GM13977 (cell line): ENCODE measurements at regions not wholly inside any gene's neighbourhood (a gene's known extent, or its start where the extent isn't known, plus 50 kb on each side); places are given as distances from the start of the nearest gene placed in this dataset.

ENCODE experiments used
- DNase-seq: peaks from one replicate; pipeline ENCODE4 v3.0.0; 2012; ENCODE audit warnings: low spot score
- CTCF ChIP-seq: IDR thresholded peaks from 2 replicates; pipeline ENCODE4 v1.5.1; 2012; ENCODE audit warnings: mild to moderate bottlenecking, control low read depth; ENCODE audit not compliant: insufficient read depth; ENCODE audit errors: extremely low read depth, missing control alignments
- in situ Hi-C: fragments of 300-500 bp; cut with MboI; formaldehyde crosslinking; loops from one replicate; pipeline ENCODE4 v1.12.0; 2022; ENCODE audit warnings: low sequenced_read_pairs, low pct_unique_long_range_greater_than_20kb, mixed read lengths, inconsistent platforms; ENCODE audit not compliant: unreplicated experiment

DNA sequence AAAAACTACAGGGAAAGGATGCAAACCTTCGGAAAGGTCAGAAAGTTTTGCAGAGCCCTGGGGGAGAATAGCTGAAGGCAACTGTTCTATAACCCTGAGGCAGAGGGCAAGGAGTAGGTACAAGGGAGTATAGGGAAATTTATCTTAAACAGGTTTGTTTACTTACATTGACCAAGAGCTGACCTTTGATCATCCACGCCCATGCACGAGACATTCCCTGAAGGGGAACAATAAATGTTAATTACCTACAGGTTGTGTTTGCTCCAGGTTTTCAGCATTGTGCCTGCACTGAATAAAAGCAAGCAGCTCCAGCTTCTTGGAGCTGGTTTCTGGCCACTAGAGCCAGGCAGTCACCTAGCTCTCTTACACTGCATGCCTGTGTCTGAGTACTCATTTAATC lies 524.5 kb upstream of the TGFBR2 start:
- in situ Hi-C loops: no loop called here
- DNase-seq: no peak
- no peak for TF ChIP-seq CTCF

DNA sequence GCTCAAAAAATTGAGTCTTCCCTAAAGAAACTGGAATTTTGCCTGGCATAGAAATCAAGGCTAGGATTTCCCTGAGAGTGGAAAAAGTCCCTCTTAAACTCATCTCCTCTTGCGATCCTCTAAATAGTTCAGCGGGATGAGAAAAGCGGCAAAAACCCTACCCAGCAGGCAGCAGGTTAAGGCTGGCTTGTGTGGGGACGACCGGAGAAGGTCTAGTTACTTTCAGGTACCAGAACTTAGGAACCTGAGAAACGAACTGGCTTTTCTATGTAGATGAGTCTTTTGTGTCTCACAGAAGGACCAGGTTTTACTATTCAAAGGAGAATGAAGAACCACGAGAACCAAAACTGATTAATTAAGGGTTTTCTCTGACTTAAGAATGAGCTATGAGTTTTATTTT lies 523.7 kb upstream of the TGFBR2 start:
- no peak for TF ChIP-seq CTCF
- DNase-seq: no peak
- in situ Hi-C loops: no loop called here

DNA sequence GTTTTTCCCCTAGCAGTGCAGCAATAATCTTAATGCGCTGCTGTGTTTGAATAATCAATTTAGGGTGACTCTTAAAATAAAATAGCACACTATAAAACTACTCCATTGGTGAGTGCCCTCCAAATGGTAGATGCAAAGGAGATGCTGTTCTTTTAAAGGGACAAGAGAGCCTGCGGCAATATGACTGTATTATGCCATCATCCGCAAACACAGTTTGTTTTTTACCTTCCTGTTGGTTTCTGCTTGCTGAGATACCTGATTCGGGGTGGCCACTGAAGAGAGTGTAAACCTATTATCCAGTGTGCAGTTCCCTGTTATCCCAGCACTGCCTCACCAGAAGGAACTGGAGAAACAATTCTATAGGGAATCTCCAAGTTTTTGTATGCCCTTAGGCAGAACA lies 523.1 kb upstream of the TGFBR2 start:
- no peak for TF ChIP-seq CTCF
- in situ Hi-C loops: no loop called here
- no peak for DNase-seq

DNA sequence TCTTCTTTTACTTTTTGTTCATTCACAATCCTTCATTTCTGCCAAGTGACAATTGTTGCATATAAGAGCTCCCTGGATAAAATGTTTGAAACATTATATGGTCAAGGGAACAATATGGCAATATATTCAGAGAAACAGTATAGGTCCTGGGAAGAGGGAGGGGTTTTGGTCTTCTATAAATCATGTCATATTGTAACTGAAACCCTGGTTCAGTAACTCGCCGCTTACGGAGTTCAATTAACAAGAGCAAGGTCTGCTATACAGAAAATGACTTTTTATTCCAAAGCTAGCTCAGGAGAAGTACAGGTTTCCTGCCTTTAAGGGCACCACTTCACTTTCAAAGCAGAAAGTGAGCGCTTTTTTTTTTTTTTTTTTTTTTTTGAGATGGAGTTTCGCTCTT lies 522.1 kb upstream of the TGFBR2 start:
- in situ Hi-C loops: no loop called here
- no peak for TF ChIP-seq CTCF
- DNase-seq: no peak

DNA sequence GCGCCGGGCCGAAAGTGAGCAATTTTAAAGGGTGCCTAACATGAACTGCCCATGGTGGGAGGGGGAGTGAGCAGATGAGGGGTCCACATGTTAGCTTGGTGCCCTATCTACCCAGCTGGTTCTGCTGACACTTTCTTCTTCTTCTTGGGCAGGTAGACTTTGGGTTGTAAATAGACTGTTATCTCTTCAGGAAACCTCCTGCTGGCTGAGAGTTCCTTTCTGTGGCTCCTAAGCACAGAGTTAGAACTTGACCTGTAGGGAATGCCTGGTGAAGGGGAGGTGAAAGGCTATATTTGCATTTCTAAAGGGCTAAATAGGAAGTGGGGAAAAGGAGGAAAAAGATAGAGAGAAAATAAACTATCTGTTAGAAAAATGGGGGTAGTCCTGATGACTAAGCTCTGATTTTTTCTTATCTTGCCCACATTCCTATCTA lies 521.4 kb upstream of the TGFBR2 start:
- TF ChIP-seq CTCF: no peak
- in situ Hi-C loops: no loop called here
- no peak for DNase-seq

DNA sequence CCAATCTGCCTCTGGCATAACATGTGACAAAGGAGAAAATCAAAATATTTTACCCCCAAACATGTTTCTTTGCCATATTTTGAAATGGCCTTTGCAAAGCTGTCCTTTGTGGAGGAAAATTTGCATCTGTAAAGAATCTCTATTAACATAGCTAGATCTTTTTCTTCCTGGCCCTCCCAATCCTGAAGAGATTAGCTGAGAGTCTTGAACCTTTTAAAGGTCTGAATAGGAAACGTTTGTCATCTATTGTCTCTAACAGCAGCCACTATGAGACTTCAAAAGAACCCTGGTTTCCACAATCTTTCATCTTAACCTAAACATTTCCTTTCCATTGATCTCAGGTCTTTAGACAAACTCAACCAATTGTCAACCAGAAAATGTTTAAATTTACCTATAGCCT lies 520.9 kb upstream of the TGFBR2 start:
- no peak for DNase-seq
- in situ Hi-C loops: no loop called here
- TF ChIP-seq CTCF: no peak

GRCh38 chr3:30091686-30092085 lies 514.7 kb upstream of the TGFBR2 start:
- DNase-seq: no peak
- in situ Hi-C loops: no loop called here
- TF ChIP-seq CTCF: no peak
